PC-9 (cell line): ENCODE measurements at regions not wholly inside any gene's neighbourhood (a gene's known extent, or its start where the extent isn't known, plus 50 kb on each side); places are given as distances from the start of the nearest gene placed in this dataset.

Experiments used
- BruUV-seq: library from RNA; stranded (reverse); fragments of 400-500 nt; replicated peaks from 2 replicates; lab custom pipeline; 2021; lab: Mats Ljungman, UMichigan
- CTCF ChIA-PET: fragments of 300-600 bp; sonication (Branson Sonifier 250); formaldehyde crosslinking; loops from one replicate; lab custom pipeline; 2022; ENCODE audit warnings: antibody characterized with exemption; lab: Charles Lee
- POLR2A ChIA-PET: fragments of 300-600 bp; sonication (Branson Sonifier 250); formaldehyde crosslinking; loops from one replicate; lab custom pipeline; 2022; ENCODE audit warnings: antibody characterized with exemption; ENCODE audit not compliant: unreplicated experiment; lab: Charles Lee
- DNase-seq, 2 experiments: peaks; one replicate each; pipeline versions ENCODE4 v3.0.0 to v3.0.0-alpha.2; 2015 to 2022; ENCODE audit warnings: mixed read lengths in 1 of 2
- H2AFZ ChIP-seq: fragments of 200-600 bp; sonication (generic); 2 replicates; pipeline ENCODE4 v1.8.1; 2017; ENCODE audit warnings: antibody characterized with exemption
- H3F3A ChIP-seq: fragments of 200-600 bp; sonication (generic); 2 replicates; pipeline ENCODE4 v1.8.1; 2017; ENCODE audit warnings: antibody characterized with exemption, mild to moderate bottlenecking, low read depth; ENCODE audit not compliant: insufficient read depth
- H3K27ac ChIP-seq: fragments of 200-600 bp; sonication (generic); 2 replicates; pipeline ENCODE4 v1.6.1; 2016; ENCODE audit warnings: mixed run types
- H3K27me3 ChIP-seq: fragments of 200-600 bp; sonication (generic); 2 replicates; pipeline ENCODE4 v1.6.1; 2016; ENCODE audit warnings: low read depth, mixed run types; ENCODE audit not compliant: insufficient read depth
- H3K36me3 ChIP-seq: fragments of 200-600 bp; sonication (generic); 2 replicates; pipeline ENCODE4 v1.6.1; 2016; ENCODE audit warnings: low read depth, mixed run types
- H3K4me1 ChIP-seq: fragments of 200-600 bp; sonication (generic); replicated peaks from 2 replicates; pipeline ENCODE4 v1.6.1; 2016; ENCODE audit warnings: mixed run types; ENCODE audit not compliant: insufficient read depth
- H3K4me2 ChIP-seq: fragments of 200-600 bp; sonication (generic); 2 replicates; pipeline ENCODE4 v1.6.1; 2017; ENCODE audit warnings: mixed run types
- H3K4me3 ChIP-seq: fragments of 200-600 bp; sonication (generic); 2 replicates; pipeline ENCODE4 v1.6.1; 2016; ENCODE audit warnings: mixed run types
- H3K79me2 ChIP-seq: fragments of 200-600 bp; sonication (generic); 2 replicates; pipeline ENCODE4 v1.6.1; 2017; ENCODE audit warnings: low read depth, mixed run types
- H3K9me2 ChIP-seq: fragments of 200-600 bp; sonication (generic); 2 replicates; pipeline ENCODE4 v1.8.1; 2017; ENCODE audit warnings: mild to moderate bottlenecking; ENCODE audit not compliant: insufficient read depth
- H3K9me3 ChIP-seq: fragments of 200-600 bp; sonication (generic); 2 replicates; pipeline ENCODE4 v1.8.1; 2016; ENCODE audit warnings: low read depth; ENCODE audit not compliant: insufficient read depth
- H4K20me1 ChIP-seq: fragments of 200-600 bp; sonication (generic); 2 replicates; pipeline ENCODE4 v1.8.1; 2017; ENCODE audit not compliant: insufficient read depth
- EZH2 ChIP-seq: fragments of 200-600 bp; sonication (generic); IDR thresholded peaks from 2 replicates; pipeline ENCODE4 v1.8.0; 2017; ENCODE audit warnings: antibody characterized with exemption, low read depth
- intact Hi-C: fragments of 100-400 bp; cut with micrococcal nuclease; formaldehyde crosslinking; loops from one replicate; pipeline ENCODE4 v1.10.0; 2022; ENCODE audit not compliant: unreplicated experiment
- TF ChIP-seq, protein P1 (sequence below): fragments of 200-600 bp; sonication (generic); conservative IDR thresholded peaks from 2 replicates; pipeline ENCODE4 v1.6.1; 2017; ENCODE audit warnings: mixed run types, antibody characterized with exemption, mild to moderate bottlenecking, moderate library complexity

DNA sequence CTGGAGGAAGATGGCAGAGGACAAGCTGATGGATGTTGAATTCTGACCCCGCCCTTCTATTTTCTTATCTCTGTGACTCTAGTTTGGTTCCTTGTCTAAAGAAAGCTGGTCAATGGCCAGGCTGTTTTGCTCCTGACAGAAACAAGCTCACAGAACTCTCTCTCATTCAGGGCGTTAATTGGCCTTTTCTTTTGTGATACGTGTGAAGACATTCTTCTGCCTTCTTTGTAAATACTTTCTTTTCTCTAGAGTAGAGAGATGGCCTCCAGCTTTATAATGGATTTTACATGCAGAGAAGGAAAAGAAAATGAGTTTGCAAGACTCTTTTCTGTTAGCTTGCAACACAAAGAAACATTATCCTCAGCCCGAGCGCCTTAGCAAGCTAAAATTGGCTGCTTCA lies 492.2 kb upstream of the CCDC196 start:
- no TSS peak for BruUV-seq
- Histone ChIP-seq H3K9me2 (no peaks in the 10 kb centered on the region), H3K4me2 (no peak overlapping the region), H3K36me3 (no peaks in the 10 kb centered on the region), H4K20me1 (no peaks in the 10 kb centered on the region), H3K4me3 (no peak overlapping the region), H3K79me2 (no peaks in the 10 kb centered on the region), H3K9me3 (no peaks in the 10 kb centered on the region), H2AFZ (no peak overlapping the region), H3K27me3 (0 out of 2 replicates have a peak, but pooled peaks cover 4% of the 10 kb centered on the region), H3K4me1 (no peaks in the 10 kb centered on the region), H3F3A (no peaks in the 10 kb centered on the region), H3K27ac (no peak overlapping the region)
- CTCF ChIA-PET: no interaction called here
- POLR2A ChIA-PET: no interaction called here
- intact Hi-C loops: no loop called here
- no peak for DNase-seq
- no peak for TF ChIP-seq EZH2
- TF ChIP-seq, protein P1, sequence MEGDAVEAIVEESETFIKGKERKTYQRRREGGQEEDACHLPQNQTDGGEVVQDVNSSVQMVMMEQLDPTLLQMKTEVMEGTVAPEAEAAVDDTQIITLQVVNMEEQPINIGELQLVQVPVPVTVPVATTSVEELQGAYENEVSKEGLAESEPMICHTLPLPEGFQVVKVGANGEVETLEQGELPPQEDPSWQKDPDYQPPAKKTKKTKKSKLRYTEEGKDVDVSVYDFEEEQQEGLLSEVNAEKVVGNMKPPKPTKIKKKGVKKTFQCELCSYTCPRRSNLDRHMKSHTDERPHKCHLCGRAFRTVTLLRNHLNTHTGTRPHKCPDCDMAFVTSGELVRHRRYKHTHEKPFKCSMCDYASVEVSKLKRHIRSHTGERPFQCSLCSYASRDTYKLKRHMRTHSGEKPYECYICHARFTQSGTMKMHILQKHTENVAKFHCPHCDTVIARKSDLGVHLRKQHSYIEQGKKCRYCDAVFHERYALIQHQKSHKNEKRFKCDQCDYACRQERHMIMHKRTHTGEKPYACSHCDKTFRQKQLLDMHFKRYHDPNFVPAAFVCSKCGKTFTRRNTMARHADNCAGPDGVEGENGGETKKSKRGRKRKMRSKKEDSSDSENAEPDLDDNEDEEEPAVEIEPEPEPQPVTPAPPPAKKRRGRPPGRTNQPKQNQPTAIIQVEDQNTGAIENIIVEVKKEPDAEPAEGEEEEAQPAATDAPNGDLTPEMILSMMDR: no peak

DNA sequence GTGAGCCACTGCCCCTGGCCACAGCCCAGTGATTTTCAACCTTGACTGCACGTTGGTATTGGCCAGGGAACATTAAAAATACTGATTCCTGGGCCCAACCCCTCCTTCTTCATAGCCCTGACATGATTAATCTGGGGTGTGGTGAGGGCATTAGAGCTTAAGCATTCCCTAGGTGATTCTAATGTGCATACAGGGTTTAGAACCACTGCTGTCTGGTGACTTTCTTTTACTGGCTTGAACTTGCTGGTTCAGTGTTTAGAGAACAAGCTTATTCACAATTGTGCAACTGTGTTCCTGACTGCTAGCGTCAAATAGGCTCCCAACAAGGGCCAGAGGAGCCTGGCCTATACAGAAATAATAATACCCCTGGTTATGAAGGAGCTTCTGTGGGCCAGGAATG lies 488.8 kb upstream of the CCDC196 start:
- ChIA-PET CTCF (no interaction called here), POLR2A (no interaction called here)
- Histone ChIP-seq H3K36me3 (no peaks in the 10 kb centered on the region), H3K9me2 (no peaks in the 10 kb centered on the region), H3K4me2 (no peak overlapping the region), H3K27ac (no peak overlapping the region), H3K4me1 (no peaks in the 10 kb centered on the region), H3K4me3 (no peak overlapping the region), H3K79me2 (no peaks in the 10 kb centered on the region), H4K20me1 (no peaks in the 10 kb centered on the region), H3F3A (no peaks in the 10 kb centered on the region), H2AFZ (no peak overlapping the region), H3K9me3 (no peaks in the 10 kb centered on the region), H3K27me3 (no peaks in the 10 kb centered on the region)
- TF ChIP-seq, protein P1: no peak
- TF ChIP-seq EZH2: no peak
- no peak for DNase-seq
- intact Hi-C loops: no loop called here
- no TSS peak for BruUV-seq

DNA sequence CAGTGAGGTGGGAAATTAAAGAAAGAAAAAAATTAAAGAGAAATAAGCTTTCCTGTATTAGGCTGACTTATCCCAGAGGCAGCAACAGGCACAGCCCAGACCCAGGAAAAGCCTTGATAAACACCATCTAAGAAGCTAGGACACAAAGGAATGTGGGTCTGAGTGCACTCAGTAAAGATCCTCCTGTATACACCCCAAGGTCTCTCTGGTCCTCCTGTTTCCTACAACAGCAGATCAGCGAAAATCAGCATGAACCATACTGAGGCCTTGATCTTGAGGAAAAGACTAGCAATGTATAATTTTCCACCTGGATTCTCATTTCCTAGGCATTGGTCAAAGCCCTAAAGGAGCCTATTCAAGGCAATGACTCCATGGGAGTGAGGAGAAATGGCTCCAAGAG lies 486.3 kb upstream of the CCDC196 start:
- CTCF ChIA-PET: no interaction called here
- Histone ChIP-seq H3K9me2 (no peaks in the 10 kb centered on the region), H3K36me3 (no peaks in the 10 kb centered on the region), H3K4me2 (no peak overlapping the region), H2AFZ (no peak overlapping the region), H3K27me3 (no peaks in the 10 kb centered on the region), H3K27ac (no peak overlapping the region), H3K79me2 (no peaks in the 10 kb centered on the region), H3F3A (no peaks in the 10 kb centered on the region), H4K20me1 (no peaks in the 10 kb centered on the region), H3K4me1 (peaks cover 10% of the 10 kb centered on the region; the same call in 1 of the 2 replicates), H3K9me3 (no peaks in the 10 kb centered on the region), H3K4me3 (no peak overlapping the region)
- TF ChIP-seq EZH2: no peak
- TF ChIP-seq, protein P1: no peak
- no peak for DNase-seq
- POLR2A ChIA-PET: no interaction called here
- intact Hi-C loops: no loop called here
- BruUV-seq: no TSS peak
